ENCODE measurements at regions not wholly inside any gene's neighbourhood (a gene's known extent, or its start where the extent isn't known, plus 50 kb on each side); places are given as distances from the start of the nearest gene placed in this dataset.

GRCh38 chr2:8564475-8564874 lies 117.4 kb upstream of the ID2 start:
- Mint-ChIP-seq H3K9me3 (peaks cover 15% of the 10 kb centered on the region), H3K27ac (no peak overlapping the region)

GRCh38 chr2:8565399-8566154 lies 116.3 kb upstream of the ID2 start:
- Mint-ChIP-seq H3K9me3 (peaks cover 14% of the 10 kb centered on the region), H3K27me3 (no peaks in the 10 kb centered on the region), H3K27ac (no peak overlapping the region)

More at GRCh38 chr2:8564475-8564874, 117.4 kb upstream of the ID2 start:
- no peaks in the 10 kb centered on the region for H3K27me3 Mint-ChIP-seq
- H3K36me3 Mint-ChIP-seq (ENCODE audit: low read depth) = no peaks in the 10 kb centered on the region
- H3K4me1 Mint-ChIP-seq (ENCODE audit: low read depth) = no peaks in the 10 kb centered on the region
- no peak overlapping the region for H3K4me3 Mint-ChIP-seq

GRCh38 chr2:8566155-8566670 lies 115.6 kb upstream of the ID2 start:
- no peaks in the 10 kb centered on the region for H3K4me1 Mint-ChIP-seq (ENCODE audit: low read depth)
- no peaks in the 10 kb centered on the region for H3K27me3 Mint-ChIP-seq
- no peak overlapping the region for H3K4me3 Mint-ChIP-seq
- H3K36me3 Mint-ChIP-seq (ENCODE audit: low read depth) = no peaks in the 10 kb centered on the region
- H3K9me3 Mint-ChIP-seq = peaks cover 10% of the 10 kb centered on the region
- peak overlapping the region; percentile 19 for H3K27ac Mint-ChIP-seq

More at GRCh38 chr2:8565399-8566154, 116.3 kb upstream of the ID2 start:
- Mint-ChIP-seq H3K4me3 (no peak overlapping the region), H3K36me3 (ENCODE audit: low read depth) (no peaks in the 10 kb centered on the region), H3K4me1 (ENCODE audit: low read depth) (no peaks in the 10 kb centered on the region)

- H3K4me1 Mint-ChIP-seq (ENCODE audit: low read depth) = peaks cover under 1% of the 10 kb centered on the region
- H3K4me3 Mint-ChIP-seq = no peak overlapping the region
- peaks cover 9% of the 10 kb centered on the region for H3K9me3 Mint-ChIP-seq
- H3K27ac Mint-ChIP-seq = no peak overlapping the region
- H3K36me3 Mint-ChIP-seq (ENCODE audit: low read depth) = no peaks in the 10 kb centered on the region
- H3K27me3 Mint-ChIP-seq = no peaks in the 10 kb centered on the region
Measured at GRCh38 chr2:8566774-8567468, 114.9 kb upstream of the ID2 start.

- Mint-ChIP-seq H3K4me1 (ENCODE audit: low read depth) (peaks cover 5% of the 10 kb centered on the region), H3K27me3 (no peaks in the 10 kb centered on the region), H3K36me3 (ENCODE audit: low read depth) (no peaks in the 10 kb centered on the region), H3K4me3 (no peak overlapping the region), H3K27ac (no peak overlapping the region), H3K9me3 (peaks cover 1% of the 10 kb centered on the region)
Measured at GRCh38 chr2:8567469-8568260, 114.2 kb upstream of the ID2 start.

GRCh38 chr2:8568543-8569302 lies 113.1 kb upstream of the ID2 start:
- Mint-ChIP-seq H3K36me3 (ENCODE audit: low read depth) (no peaks in the 10 kb centered on the region), H3K27ac (no peak overlapping the region), H3K4me1 (ENCODE audit: low read depth) (peaks cover 9% of the 10 kb centered on the region), H3K4me3 (no peak overlapping the region), H3K27me3 (no peaks in the 10 kb centered on the region), H3K9me3 (no peaks in the 10 kb centered on the region)

GRCh38 chr2:8569332-8569930 lies 112.4 kb upstream of the ID2 start:
- Mint-ChIP-seq H3K9me3 (no peaks in the 10 kb centered on the region), H3K4me3 (no peak overlapping the region), H3K4me1 (ENCODE audit: low read depth) (peaks cover 15% of the 10 kb centered on the region), H3K27me3 (no peaks in the 10 kb centered on the region), H3K27ac (no peak overlapping the region), H3K36me3 (ENCODE audit: low read depth) (no peaks in the 10 kb centered on the region)

GRCh38 chr2:8570637-8571036 lies 111.2 kb upstream of the ID2 start:
- no peaks in the 10 kb centered on the region for H3K36me3 Mint-ChIP-seq (ENCODE audit: low read depth)
- H3K27ac Mint-ChIP-seq = no peak overlapping the region
- no peak overlapping the region for H3K4me3 Mint-ChIP-seq
- H3K9me3 Mint-ChIP-seq = no peaks in the 10 kb centered on the region
- H3K4me1 Mint-ChIP-seq (ENCODE audit: low read depth) = peaks cover 27% of the 10 kb centered on the region
- H3K27me3 Mint-ChIP-seq = peaks cover 6% of the 10 kb centered on the region

GRCh38 chr2:8571301-8571791 lies 110.5 kb upstream of the ID2 start:
- no peak overlapping the region for H3K27ac Mint-ChIP-seq

GRCh38 chr2:8571792-8572499 lies 109.9 kb upstream of the ID2 start:
- H3K4me1 Mint-ChIP-seq (ENCODE audit: low read depth) = peaks cover 40% of the 10 kb centered on the region
- no peak overlapping the region for H3K27ac Mint-ChIP-seq
- peaks cover 9% of the 10 kb centered on the region for H3K27me3 Mint-ChIP-seq
- no peak overlapping the region for H3K4me3 Mint-ChIP-seq
- no peaks in the 10 kb centered on the region for H3K36me3 Mint-ChIP-seq (ENCODE audit: low read depth)
- no peaks in the 10 kb centered on the region for H3K9me3 Mint-ChIP-seq

More at GRCh38 chr2:8571301-8571791, 110.5 kb upstream of the ID2 start:
- H3K4me1 Mint-ChIP-seq (ENCODE audit: low read depth) = peaks cover 34% of the 10 kb centered on the region
- H3K4me3 Mint-ChIP-seq = no peak overlapping the region
- peaks cover 6% of the 10 kb centered on the region for H3K27me3 Mint-ChIP-seq
- no peaks in the 10 kb centered on the region for H3K9me3 Mint-ChIP-seq
- H3K36me3 Mint-ChIP-seq (ENCODE audit: low read depth) = no peaks in the 10 kb centered on the region

GRCh38 chr2:8572712-8573233 lies 109.1 kb upstream of the ID2 start:
- Mint-ChIP-seq H3K27me3 (peaks cover 9% of the 10 kb centered on the region), H3K27ac (no peak overlapping the region), H3K4me3 (no peak overlapping the region), H3K9me3 (no peaks in the 10 kb centered on the region), H3K36me3 (ENCODE audit: low read depth) (no peaks in the 10 kb centered on the region), H3K4me1 (ENCODE audit: low read depth) (peaks cover 48% of the 10 kb centered on the region)

- peaks cover 9% of the 10 kb centered on the region for H3K27me3 Mint-ChIP-seq
- H3K4me3 Mint-ChIP-seq = no peak overlapping the region
- H3K27ac Mint-ChIP-seq = no peak overlapping the region
- H3K36me3 Mint-ChIP-seq (ENCODE audit: low read depth) = no peaks in the 10 kb centered on the region
- peaks cover 54% of the 10 kb centered on the region for H3K4me1 Mint-ChIP-seq (ENCODE audit: low read depth)
- H3K9me3 Mint-ChIP-seq = no peaks in the 10 kb centered on the region
Measured at GRCh38 chr2:8573234-8573941, 108.5 kb upstream of the ID2 start.

GRCh38 chr2:8573942-8574195 lies 108.0 kb upstream of the ID2 start:
- Mint-ChIP-seq H3K4me3 (no peak overlapping the region), H3K27me3 (peaks cover 9% of the 10 kb centered on the region), H3K9me3 (no peaks in the 10 kb centered on the region), H3K4me1 (ENCODE audit: low read depth) (peaks cover 54% of the 10 kb centered on the region), H3K36me3 (ENCODE audit: low read depth) (no peaks in the 10 kb centered on the region), H3K27ac (no peak overlapping the region)
